ENCODE measurements at regions not wholly inside any gene's neighbourhood (a gene's known extent, or its start where the extent isn't known, plus 50 kb on each side); places are given as distances from the start of the nearest gene placed in this dataset.

DNA sequence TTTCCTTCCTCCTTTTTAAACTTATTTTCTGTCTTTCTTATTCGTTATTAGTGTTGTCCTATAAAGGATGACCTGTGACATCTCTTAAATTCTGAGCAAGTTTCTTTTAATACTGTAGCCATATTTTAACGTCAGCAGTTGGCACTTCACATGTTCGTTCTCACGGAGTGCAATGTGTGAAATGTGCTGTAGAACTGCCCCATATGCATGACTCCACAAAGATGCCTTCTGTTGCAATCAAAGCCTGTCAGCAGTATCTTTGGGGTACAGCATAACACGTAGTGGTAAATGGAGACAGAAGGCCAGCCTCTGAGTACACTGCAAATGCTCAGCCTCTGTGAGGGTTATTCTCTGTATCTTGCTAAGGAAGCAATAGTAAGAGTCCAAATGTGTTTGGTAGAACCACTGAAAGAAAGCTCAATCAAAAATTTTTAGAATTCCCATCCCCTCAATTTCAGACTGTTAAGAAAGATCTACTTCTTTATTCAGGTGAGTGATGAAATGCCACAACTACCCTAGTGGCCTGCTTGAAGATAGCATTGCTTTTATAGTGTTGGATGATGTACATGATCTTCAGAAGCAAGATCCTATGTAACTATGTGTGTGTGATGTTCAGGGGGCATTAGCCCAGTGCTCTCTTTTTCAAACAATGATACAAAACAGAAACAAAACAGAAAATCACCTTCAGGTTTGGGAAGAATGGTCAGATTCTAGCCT lies 277.7 kb downstream of the TMEM167A start:
- DNase-seq = no peak

DNA sequence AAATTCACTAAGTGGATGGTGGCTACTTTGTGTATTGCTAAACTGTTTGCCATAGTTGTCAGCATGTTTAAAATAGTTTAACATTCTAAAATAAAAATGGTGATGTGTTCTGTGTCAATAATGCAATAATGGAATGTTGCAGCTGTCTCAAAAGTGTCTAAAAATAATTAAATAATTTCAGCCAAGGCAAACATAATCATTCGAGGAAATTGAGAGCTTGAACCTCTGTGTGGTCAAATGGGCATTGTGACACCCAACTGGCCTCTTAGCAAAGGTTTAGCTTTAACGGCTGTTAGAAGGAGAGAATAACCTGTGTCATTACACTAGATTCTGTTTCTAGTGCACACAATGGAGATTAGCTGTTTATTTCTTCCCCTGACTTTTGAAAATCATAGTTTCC lies 278.5 kb downstream of the TMEM167A start:
- DNase-seq = no peak

DNA sequence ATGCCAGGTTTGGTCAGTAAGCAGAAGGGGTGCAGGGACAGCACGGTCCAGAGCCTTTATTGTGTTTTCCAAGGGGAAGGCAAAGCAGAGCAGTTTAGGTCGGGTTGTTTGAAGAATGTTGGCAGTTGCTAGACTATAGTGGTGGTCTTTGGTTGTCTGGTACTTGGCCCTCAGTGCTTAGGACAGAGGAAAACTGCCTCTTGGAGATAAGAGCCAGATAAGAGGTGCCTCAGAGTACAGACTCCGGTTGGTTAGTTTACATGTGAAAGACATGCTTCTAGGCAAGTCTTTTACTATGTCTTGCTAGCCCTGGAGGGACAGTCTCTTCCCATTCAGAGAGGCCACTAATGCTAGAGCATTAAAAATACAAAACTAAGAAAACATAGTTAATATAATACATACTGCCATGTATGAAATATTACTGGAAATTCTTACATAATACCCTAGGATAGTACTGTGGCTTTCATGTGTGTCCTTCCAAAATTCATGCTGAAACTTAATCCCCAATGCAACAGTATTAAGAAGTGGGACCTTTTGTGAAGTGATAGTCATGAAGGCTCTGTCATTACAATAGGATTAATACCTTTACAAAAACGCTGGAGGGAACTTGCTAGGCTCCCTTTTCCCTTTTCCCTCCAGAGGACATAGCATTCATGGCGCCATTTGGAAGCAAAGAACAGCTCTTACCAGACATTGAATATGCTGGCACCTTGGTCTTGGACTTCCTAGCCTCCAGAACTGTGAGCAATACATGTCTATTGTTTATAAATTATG lies 280.4 kb downstream of the TMEM167A start:
- DNase-seq = no peak

DNA sequence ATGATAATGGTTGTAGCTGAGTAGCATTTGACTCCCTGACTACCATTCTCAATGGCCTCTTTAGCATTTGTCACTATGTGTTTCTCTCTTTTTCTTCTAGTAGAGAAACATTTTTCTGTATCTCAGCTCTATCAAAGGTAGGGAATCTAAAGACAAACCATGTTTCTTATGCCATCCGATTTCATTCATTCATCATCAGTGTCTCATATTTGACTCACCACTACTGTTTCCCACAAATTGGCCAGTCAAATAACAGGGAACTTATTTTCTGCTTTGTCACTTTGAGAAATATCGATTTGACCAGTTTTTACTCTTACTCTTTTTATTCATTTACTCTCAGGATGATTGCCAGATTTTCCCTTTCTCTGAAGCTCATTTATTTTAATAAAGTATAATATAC lies 282.3 kb downstream of the TMEM167A start:
- no peak for DNase-seq

DNA sequence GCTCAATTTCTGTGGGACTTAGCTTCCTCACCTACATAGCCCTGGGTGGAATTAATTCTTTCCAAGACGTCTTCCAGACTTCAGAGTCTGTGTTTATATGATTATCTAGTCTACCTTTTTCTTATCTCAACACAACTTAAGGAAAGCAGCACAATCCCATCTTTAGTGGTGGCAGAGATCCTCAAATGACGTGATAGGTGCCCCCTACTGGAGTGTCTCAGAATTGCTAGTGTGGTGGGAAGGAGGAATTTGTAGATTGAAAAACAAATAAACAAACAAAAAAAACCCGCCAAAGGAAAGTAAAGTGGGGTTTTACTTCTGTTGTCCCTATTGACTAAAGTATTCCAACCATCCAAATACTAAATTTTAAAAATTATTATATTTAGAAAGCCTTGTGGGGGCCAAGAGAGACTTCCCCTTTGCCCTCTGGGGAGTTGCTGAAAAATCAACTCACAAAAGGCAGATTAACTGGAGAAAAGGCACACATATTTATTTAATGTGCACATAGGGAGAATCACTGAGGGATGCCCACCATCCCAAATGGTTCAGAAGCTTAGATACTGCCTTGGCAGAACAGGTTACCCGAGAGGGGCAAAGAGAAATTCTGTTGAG lies 283.3 kb downstream of the TMEM167A start:
- DNase-seq = no peak

DNA sequence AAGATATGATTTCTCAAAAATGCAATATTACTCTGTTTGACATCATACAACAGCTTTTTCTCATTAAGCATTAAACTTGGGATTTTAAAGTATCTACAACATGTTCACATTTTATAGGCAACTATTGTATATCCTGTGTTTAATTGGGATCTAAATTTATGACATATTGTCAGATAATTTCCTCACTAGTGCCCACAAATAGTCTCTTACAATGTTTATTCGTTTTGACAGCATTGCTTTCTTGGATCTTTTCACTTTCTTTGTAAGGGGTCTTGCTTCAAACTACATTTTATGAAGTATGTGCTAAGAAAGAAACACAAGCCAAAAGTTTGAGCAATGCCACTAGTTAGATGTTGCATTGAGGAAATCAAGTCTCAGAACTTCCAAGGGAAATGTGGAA lies 285.1 kb downstream of the TMEM167A start:
- no peak for DNase-seq

DNA sequence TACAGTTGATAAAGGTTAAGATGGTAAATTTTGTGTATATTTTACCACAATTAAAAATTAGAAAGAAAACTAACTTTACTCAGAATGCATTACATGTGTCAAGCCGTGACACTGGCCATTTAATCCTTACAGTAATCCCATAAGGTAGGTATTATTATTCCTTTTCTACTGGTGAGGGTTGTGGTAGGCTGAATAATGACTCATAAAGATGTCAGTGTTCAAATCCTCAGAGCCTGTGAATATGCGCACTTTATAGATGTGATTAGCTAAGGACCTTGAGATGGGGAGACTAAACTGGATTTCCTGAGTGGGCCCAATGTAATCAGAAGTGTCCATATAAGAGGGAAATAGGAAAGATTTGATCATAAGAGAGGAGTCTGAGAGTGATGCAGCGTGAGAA lies 288.1 kb downstream of the TMEM167A start:
- no peak for DNase-seq

DNA sequence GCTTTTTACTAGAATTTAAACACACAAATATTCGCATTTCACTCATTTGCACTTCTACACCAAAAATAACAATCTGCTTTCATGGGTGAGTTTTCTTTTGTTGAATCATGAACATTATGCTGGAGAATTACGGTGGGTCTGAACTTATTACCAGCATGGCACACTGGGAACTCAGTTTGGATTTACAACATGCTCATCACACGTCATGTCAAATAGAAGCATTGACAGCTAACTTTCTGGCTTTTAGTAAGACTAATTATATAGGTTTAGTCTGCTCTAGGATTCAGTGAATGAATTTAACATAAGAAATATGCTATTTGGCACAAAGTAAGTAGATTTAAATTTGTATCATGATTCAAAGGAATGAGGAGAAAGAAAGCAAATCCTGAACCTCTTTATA lies 290.4 kb downstream of the TMEM167A start:
- DNase-seq = no peak

DNA sequence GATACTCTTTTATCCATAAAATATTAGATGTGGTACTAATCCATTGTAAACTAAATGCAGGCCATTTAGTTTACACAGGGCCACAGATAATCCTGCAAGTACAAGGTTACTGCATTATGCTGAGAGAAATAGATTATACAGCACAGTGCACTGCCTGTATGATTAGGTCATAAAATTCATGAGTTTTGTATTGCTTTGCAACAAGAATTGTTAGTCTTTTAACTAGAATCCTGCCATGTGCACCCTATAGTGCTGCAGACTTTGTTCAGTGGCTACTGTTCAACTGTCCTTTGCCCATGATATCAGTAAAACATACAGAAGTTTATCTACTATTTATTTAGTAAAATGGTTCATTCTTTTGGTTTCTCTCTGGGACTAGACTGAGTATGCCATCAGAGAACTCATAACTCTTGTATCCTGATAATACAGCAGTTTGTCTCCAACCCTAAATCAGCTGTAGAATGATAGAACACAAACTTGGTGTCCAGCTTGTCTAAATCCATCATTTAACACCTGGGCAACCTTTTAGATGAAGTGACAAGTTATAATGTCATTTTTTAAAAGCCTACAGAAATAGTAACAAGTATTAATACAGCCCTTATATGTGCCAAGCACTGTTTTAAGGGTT lies 291.2 kb downstream of the TMEM167A start:
- no peak for DNase-seq

DNA sequence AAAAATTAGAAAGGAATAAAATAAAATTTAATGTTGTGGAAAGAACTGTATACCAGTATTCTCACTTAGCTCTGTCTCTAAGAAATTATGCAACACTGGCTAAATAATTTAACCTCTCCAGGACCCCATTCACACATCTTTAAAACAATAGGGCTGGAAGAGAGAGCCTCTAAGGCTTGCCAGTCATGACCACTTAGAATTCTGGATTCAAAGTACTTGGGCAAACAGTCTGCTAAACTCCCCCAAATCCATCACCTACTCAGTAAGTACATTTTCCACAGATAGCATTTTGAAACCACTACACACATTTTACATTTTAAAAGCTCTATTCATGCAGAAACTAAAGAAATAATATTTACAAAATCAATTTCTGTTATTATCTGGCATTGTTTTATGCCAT lies 291.7 kb downstream of the TMEM167A start:
- DNase-seq = no peak

DNA sequence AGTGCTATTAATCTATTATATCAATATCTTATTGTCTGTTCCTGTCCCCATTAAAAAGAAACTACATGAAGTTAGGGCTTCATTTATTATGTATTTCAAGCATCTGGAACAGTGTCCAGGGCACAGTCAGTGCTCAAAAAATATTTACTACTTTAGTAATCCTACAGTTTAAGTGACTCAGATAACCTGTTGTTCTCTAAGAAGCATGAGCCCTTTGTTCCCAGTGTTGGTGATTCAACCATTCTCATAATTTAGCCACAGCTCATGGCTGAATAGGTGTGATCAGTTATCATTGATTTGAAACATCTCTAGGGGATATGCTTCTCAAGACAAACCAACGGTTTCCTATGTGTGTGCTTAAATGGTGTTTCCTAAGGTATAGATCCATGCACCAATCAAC lies 292.7 kb downstream of the TMEM167A start:
- DNase-seq = no peak

DNA sequence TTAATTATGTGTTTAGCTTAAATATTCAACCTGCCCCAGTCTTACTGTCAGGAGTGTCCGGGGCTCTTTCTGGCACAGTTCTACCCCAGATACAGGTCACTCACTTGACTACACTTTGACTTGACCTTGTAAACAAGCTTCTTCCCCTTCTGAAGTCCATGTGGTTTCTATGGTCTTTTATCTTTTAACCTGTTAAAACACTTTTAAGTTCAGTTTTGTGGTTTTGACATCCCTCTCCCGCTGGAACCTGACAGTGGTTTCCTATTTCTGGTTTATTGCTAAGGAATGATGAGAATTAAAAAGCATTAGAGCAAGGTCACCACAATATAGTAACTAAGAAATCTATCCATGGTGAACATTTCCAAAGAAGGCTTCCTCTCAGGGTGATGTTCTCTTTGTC lies 300.1 kb downstream of the TMEM167A start:
- no peak for DNase-seq

DNA sequence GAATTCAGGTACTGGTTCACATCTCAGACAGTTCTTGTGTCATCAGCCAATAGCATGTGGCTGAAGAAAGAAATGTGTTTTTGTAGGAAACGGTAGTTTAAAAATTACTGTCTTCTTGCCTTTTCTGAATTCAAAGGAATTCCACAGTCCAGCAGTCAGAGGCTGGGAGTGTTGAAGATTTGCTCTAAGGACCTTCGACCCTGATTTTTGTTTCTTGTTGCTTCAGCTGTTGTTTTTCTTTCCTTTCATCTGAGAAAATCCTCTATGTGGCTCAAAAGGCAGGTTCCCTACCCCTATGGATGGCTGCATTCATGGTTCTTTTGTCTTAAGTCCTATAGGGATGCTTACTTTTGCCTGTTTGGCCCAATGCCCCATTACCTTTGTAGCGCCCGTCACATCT lies 304.9 kb downstream of the TMEM167A start:
- DNase-seq = no peak

DNA sequence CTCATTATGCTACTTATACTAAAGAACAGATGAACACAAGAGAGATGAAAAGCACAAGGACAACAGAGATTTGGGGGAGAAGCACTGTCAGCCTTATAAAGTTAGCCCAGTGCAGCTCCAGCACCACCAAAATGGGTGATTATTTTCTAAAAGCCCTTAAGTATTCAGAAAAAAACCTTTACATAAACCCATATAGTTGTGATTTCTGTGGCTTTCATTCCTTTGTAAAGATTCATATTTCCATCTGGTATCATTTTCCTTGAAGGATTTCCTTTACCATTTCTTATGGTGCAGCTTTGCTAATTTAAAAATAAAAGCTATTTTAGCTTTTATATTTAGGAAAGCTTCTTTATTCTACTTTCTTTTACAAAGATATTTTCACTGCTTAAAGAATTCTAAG lies 311.0 kb downstream of the TMEM167A start:
- DNase-seq = no peak

DNA sequence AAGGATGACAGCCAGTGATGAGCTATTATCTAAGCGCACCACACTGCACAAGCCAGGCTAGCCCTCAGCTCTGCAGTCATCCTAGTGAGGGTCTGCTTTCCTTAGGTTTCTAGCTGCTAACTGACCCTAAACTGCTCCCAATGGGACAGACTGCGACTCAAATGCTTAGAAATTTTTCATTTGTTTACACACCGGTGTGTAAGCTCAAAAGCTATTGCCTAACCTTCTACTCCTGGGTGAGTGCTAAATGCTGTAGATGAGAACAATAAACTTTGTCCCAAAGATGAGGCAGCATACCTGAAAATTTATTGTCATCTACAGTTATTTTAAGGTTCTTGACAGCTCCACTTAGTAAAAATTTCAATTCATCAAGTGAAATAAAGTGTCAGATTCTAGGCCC lies 311.4 kb downstream of the TMEM167A start:
- no peak for DNase-seq

DNA sequence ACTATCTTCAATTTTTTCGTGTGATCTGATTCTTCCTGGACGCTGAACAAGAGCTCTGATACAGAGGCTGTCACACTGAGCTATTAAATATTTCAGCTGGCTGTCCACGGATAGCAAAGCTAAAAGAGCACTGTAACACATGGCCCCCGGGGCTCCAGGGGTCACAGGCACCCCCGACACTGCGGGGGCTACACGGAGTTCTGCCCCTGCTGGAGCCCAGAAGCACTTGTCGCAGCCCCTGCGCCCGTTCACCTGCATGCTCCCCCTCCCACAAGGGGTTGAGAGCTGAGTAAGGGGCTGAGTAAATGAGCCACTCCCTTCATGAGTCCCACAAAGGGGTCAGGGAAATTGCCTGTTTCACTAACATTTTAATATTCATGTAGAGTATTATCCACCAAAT lies 316.3 kb downstream of the TMEM167A start:
- DNase-seq = no peak

DNA sequence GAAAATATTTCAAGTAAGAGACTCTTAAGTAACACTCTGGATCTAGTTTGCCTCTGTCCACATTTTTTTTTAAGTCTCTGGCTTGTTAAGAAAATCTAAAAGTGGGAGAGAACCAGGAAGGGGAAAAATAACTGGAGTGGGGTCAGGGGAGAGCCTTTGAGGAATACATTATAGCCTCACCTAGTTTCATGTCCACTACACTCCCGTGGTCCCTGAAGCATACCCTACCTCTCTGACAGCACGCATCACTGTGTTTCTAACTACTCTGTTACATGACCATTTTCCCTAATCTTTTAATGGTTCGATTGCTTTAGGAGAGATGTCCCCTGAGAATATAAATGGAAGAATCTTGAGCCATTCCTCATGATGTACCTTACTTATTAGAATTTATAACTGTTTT lies 318.3 kb downstream of the TMEM167A start:
- no peak for DNase-seq

DNA sequence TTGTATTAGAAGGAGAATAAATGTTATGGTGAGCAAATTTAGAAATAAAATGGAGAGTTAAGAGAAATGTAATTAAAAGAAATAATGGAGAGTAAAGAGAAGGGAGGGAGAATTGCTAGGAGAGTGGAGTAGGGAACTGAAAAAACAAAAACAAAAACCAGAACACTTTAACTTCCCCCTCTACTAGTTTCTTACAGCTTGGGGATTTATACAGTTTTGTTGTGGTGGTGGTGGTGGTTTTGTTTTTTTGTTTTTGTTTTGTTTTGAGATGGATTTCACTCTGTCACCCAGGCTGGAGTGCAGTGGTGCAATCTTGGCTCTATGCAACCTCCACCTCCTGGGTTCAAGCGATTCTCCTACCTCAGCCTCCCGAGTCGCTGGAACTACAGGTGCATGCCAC lies 322.4 kb downstream of the TMEM167A start:
- no peak for DNase-seq

DNA sequence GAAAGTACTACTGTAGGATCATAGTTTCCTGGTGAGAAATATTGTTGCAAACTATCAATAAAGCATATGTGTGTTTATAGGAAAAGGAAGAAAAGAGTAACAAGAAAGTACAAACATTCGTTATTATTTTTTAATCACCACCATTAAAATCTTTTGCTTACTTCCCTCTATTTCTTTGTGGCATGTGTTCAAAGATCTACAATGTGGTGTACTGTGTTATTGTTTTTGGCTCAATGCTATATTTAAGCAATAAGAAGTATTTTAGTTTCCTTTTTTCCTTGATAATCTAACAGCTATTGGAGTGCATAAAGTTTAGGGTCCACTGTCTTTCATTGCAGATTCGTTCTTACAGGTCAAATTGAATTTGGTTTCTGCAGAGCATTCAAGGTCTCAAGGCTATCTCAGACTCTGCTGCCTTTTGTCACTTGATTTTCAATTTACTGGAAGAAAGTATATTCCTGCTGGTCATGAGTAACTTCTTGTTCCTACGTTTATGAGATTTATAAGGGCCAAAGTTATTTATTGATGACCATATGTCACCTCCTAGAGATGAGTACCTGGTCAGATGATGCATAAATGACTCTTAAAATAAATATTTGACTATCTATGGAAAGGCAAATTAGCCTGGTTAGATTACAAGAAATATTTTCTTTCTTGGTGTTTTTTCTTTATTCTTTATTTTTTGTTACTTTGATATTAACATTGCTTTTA lies 323.0 kb downstream of the TMEM167A start:
- no peak for DNase-seq

DNA sequence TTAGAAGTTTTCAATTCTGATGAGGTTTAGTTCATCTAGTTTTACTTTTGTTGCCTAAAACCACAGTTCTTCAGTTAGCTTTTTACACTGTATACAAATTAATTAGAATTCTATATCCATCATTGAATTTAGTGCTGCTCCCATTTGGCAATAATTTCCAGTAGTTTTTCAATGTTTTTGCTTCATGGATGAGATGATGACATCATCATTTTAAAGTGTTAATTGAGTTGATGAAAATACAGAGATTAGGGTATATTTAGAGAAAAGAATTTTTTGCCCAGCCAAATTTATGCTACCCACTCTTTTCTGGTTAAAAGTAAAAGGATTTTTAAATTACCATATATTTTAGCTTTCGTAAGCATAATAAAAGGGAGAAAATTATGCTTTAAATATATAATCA lies 323.8 kb downstream of the TMEM167A start:
- DNase-seq = no peak

DNA sequence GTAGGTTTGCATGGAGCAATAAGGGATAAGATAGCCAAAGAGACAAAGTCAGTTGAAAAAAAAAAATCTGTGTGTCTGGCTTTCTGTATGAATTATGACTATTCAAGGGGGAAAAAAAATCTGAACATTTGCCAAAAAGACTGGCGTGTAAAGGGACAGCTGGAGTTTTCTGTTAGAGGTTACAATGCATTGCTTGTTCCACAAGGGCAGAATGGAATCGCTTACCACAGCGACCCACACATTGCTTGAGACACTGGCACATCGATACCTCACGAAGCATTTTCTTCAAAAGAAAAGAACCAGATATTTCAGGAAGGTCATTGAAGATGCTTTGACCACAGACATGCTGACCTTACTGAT lies 327.8 kb downstream of the TMEM167A start:
- DNase-seq = no peak

DNA sequence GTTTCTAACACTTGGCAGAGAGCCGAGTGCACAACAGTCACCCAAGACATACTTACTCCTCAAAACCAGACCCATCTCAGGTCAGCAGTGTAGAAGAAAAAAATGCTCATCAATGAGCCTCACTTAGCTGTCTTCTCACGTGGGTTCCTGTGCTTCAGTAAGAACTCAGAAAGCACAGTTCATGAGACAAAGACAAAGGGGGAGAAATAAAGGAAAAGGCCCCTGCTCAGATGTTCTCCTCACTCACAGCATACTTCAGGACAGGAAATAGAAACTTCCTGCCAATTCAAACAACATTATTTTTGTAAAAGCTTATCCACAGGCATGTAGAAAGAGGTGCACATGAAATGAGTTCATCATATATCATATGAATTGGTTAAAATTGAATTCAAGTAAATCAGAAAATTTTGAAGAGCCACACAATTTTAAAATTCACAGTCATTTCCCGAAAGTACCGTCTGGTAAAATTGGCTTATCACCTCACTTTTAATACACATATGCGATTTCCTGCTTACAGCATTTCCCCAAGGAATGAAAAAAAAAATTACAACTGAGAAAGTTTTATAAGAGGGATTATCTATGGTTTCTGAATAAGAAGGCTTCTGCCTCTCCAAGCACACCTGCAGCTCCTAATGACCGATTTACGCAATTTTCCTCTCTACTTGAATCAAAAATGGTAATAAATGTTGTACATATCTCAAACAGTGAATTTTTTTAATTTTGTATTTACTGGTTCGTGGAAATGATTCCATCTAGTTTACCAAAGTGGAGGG lies 328.3 kb downstream of the TMEM167A start:
- DNase-seq = no peak

DNA sequence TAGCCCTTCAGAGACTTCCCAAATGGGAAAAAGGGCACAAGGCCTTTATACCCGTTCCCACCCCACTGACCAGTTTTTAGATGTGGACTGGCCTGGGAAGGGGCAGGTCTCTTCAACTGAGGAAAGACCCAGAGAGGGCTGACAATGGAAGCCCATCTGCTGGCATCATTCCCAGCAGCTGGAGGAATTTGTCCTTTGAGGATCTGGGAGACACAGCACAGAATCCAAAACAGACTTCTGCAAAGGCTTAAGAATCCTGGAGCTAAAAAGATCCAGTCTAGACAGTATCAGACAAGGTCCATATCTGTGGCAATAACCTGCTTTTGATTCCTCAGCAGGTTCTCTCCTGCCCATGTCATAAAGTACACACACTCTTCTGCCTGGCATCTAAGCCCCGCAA lies 329.2 kb downstream of the TMEM167A start:
- no peak for DNase-seq

Data from NCI-H2171 (cell line).